OCI-LY7 (cell line): ENCODE measurements at regions not wholly inside any gene's neighbourhood (a gene's known extent, or its start where the extent isn't known, plus 50 kb on each side); places are given as distances from the start of the nearest gene placed in this dataset.

ENCODE experiments used
- BruUV-seq: library from RNA; stranded (reverse); fragments of 400-500 nt; replicated peaks from 2 replicates; lab custom pipeline; 2021; lab: Mats Ljungman, UMichigan
- CTCF ChIA-PET: fragments of 300-600 bp; sonication (Branson Sonifier 250); formaldehyde crosslinking; loops from one replicate; lab custom pipeline; 2022; ENCODE audit warnings: antibody characterized with exemption; ENCODE audit not compliant: unreplicated experiment; lab: Charles Lee
- POLR2A ChIA-PET: fragments of 300-600 bp; sonication (Branson Sonifier 250); formaldehyde crosslinking; loops from one replicate; lab custom pipeline; 2022; ENCODE audit warnings: antibody characterized with exemption; lab: Charles Lee
- DNase-seq: peaks from one replicate; pipeline ENCODE4 v3.0.0-alpha.2; 2015; ENCODE audit warnings: low spot score
- H2AFZ ChIP-seq: fragments of 200-600 bp; sonication (generic), shearing (Covaris generic); 2 replicates; pipeline ENCODE4 v1.6.1; 2014; ENCODE audit warnings: mild to moderate bottlenecking, antibody characterized with exemption, low read length, moderate library complexity
- H3K27ac ChIP-seq: fragments of 200-600 bp; sonication (generic); 2 replicates; pipeline ENCODE4 v1.5.1; 2014; ENCODE audit warnings: mixed run types, low read depth, mild to moderate bottlenecking, moderate library complexity, low read length, inconsistent platforms; ENCODE audit not compliant: poor library complexity, severe bottlenecking
- H3K36me3 ChIP-seq: fragments of 200-600 bp; sonication (generic); 2 replicates; pipeline ENCODE4 v1.6.1; 2014; ENCODE audit warnings: mild to moderate bottlenecking, antibody characterized with exemption, low read length, moderate library complexity, mixed read lengths; ENCODE audit not compliant: insufficient read depth
- H3K4me1 ChIP-seq: fragments of 200-600 bp; sonication (generic); 2 replicates; pipeline ENCODE4 v1.5.1; 2014; ENCODE audit warnings: mild to moderate bottlenecking, low read length; ENCODE audit not compliant: insufficient read depth, poor library complexity, severe bottlenecking
- H3K4me2 ChIP-seq: fragments of 200-600 bp; sonication (generic); 2 replicates; pipeline ENCODE4 v1.6.1; 2014; ENCODE audit warnings: mild to moderate bottlenecking, low read length
- H3K4me3 ChIP-seq: fragments of 200-600 bp; sonication (generic); 2 replicates; pipeline ENCODE4 v1.5.1; 2014; ENCODE audit warnings: mild to moderate bottlenecking, low read depth, low read length; ENCODE audit not compliant: poor library complexity, severe bottlenecking
- H3K79me2 ChIP-seq: fragments of 200-600 bp; sonication (generic); 2 replicates; pipeline ENCODE4 v1.6.1; 2016; ENCODE audit warnings: low read depth, mild to moderate bottlenecking, low read length, moderate library complexity, mixed read lengths; ENCODE audit not compliant: insufficient read depth
- H3K9me2 ChIP-seq: fragments of 200-600 bp; sonication (generic); 2 replicates; pipeline ENCODE4 v1.6.1; 2016; ENCODE audit warnings: mild to moderate bottlenecking, low read length, mixed read lengths; ENCODE audit not compliant: insufficient read depth
- H3K9me3 ChIP-seq: fragments of 200-600 bp; sonication (generic); 2 replicates; pipeline ENCODE4 v1.6.1; 2014; ENCODE audit warnings: mild to moderate bottlenecking, mixed run types, low read length, mixed read lengths
- H4K20me1 ChIP-seq: fragments of 200-600 bp; sonication (generic); 2 replicates; pipeline ENCODE4 v1.6.1; 2014; ENCODE audit warnings: mild to moderate bottlenecking, antibody characterized with exemption, low read length, moderate library complexity, mixed read lengths; ENCODE audit not compliant: insufficient read depth
- CTCF ChIP-seq: fragments of 200-600 bp; sonication (generic); conservative IDR thresholded peaks from 2 replicates; pipeline ENCODE4 v1.5.1; 2014; ENCODE audit warnings: mild to moderate bottlenecking, antibody characterized with exemption, low read length, moderate library complexity, mixed read lengths
- EZH2phosphoT487 ChIP-seq: fragments of 200-600 bp; sonication (generic); IDR thresholded peaks from 2 replicates; pipeline ENCODE4 v1.6.1; 2018; ENCODE audit warnings: low read depth, borderline replicate concordance, mild to moderate bottlenecking, mixed run types, antibody characterized with exemption, low read length, moderate library complexity, mixed read lengths
- intact Hi-C: fragments of 100-400 bp; cut with micrococcal nuclease; formaldehyde crosslinking; loops from one replicate; pipeline ENCODE4 v1.10.0; 2022; ENCODE audit not compliant: unreplicated experiment

DNA sequence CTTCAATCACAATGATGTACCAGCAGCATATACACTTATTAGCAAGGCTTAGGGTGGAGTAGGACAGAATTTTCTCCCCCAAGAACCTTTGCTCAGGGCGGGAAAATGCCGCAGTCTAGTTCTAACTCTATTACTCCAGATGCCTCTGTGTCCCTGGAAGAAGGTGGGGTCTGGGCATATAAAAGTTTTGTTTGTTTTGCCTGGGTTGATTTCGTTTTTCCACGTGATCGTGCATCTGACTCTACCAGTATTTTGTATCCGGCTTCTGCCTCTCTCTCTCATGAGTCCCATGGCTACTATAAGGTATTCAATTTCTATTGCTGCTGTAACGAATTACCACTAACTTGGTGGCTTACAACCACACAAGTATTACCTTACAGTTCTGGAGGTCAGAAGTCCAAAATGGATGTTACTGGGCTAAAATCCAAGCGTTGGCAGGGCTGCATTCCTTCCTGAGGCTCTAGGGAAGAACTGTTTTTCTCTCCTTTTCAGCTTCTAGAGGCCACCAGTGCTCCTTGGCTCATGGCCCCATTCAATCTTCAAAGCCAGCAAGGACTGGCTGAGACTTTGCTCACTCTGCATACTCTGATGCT is 181.2 kb upstream of the PRSS58 start:
- no peaks in the 10 kb centered on the region for H3K36me3 ChIP-seq
- CTCF ChIA-PET = interaction anchor here (0.6 to 0.7 kb wide), 2 partner anchors 10 to 58 kb away, joined by 3 to 4 read pairs; no protein-coding TSS in a partner anchor
- POLR2A ChIA-PET = interaction anchor here (1.2 kb wide), 1 partner anchor 114 kb away, joined by 3 read pairs; no protein-coding TSS in a partner anchor
- no peaks in the 10 kb centered on the region for H3K9me2 ChIP-seq
- BruUV-seq = no TSS peak
- H3K4me1 ChIP-seq = peaks cover 23% of the 10 kb centered on the region
- H3K4me3 ChIP-seq = no peak overlapping the region
- no peaks in the 10 kb centered on the region for H3K79me2 ChIP-seq
- intact Hi-C loops = no loop called here
- TF ChIP-seq EZH2phosphoT487 = no peak
- no peak overlapping the region for H2AFZ ChIP-seq
- DNase-seq = no peak
- H3K4me2 ChIP-seq = no peak overlapping the region; the same call in 1 of the 2 replicates
- H3K27ac ChIP-seq = no peak overlapping the region
- H3K9me3 ChIP-seq = no peaks in the 10 kb centered on the region
- no peaks in the 10 kb centered on the region for H4K20me1 ChIP-seq

DNA sequence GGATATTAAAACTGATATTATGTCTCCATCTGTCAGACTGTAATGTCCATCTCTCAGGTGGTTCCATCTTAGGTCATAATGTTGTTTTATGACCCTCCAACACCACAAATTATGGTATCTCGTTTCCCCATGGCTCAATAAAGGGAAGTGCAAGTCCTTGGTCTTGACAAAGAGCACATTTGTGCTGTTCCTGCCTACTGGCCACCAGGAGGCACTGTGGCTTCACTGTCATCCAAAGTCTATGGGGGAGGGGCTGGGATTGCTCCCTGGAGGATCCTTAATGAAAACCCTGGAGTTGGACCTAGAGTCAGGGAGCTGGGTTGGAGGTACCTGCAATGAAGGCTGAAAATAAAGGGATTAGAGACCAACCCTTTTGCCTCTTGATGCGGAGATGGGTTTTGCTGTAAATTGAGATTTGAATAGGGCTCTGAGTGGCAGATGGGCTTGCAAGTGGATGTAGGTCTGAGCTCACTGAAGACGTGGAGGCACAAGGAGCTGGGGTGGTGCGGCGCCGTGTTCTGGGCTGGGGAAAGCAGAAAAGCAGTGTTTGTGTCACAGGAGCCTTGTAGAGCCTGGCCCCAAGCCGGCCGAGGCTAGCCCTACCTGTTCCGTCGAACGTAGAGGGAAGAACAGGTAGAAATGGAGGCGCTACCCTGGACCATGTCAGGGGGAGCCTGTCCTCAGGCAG is 180.5 kb upstream of the PRSS58 start:
- no TSS peak for BruUV-seq
- H2AFZ ChIP-seq = no peak overlapping the region
- peak; percentile 88 for TF ChIP-seq CTCF
- TF ChIP-seq EZH2phosphoT487 = no peak
- CTCF ChIA-PET = interaction anchor here (0.7 kb wide), 1 partner anchor 59 kb away, joined by 4 read pairs; no protein-coding TSS in a partner anchor
- POLR2A ChIA-PET = no interaction called here
- no peaks in the 10 kb centered on the region for H3K79me2 ChIP-seq
- no peaks in the 10 kb centered on the region for H4K20me1 ChIP-seq
- H3K9me2 ChIP-seq = no peaks in the 10 kb centered on the region
- no peaks in the 10 kb centered on the region for H3K9me3 ChIP-seq
- no peaks in the 10 kb centered on the region for H3K36me3 ChIP-seq
- no peak overlapping the region for H3K4me3 ChIP-seq
- no peak overlapping the region for H3K27ac ChIP-seq
- intact Hi-C loops = no loop called here
- H3K4me1 ChIP-seq = peaks cover 23% of the 10 kb centered on the region
- peak; percentile 33 for DNase-seq
- no peak overlapping the region for H3K4me2 ChIP-seq

DNA sequence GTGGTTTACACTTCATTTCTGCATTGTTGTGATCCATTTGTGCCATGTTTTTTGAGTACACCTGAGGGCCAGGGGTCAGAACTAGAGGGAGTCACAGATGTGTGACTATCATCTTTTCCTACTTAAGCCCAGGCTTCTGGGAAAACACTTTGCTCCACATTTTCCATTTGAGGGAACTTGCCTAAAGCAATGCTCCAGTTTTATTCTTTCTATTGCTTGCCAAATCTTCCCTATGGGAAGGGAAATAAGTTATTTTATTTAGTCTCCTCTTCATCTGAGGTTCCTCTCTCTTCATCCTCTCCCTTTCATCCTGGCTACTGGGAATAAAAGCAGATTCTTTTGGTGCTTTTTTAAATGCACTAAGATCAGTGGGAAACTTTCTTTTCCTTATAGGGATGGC is 179.9 kb upstream of the PRSS58 start:
- Histone ChIP-seq H3K4me1 (peaks cover 23% of the 10 kb centered on the region), H3K27ac (no peak overlapping the region), H3K9me3 (no peaks in the 10 kb centered on the region), H3K4me3 (no peak overlapping the region), H3K4me2 (no peak overlapping the region), H3K79me2 (no peaks in the 10 kb centered on the region), H2AFZ (no peak overlapping the region), H3K36me3 (no peaks in the 10 kb centered on the region), H4K20me1 (no peaks in the 10 kb centered on the region), H3K9me2 (no peaks in the 10 kb centered on the region)
- ChIA-PET POLR2A (no interaction called here), CTCF (no interaction called here)
- no TSS peak for BruUV-seq
- TF ChIP-seq CTCF (no peak), EZH2phosphoT487 (no peak)
- intact Hi-C loops = no loop called here
- no peak for DNase-seq
